ENCODE measurements at regions not wholly inside any gene's neighbourhood (a gene's known extent, or its start where the extent isn't known, plus 50 kb on each side); places are given as distances from the start of the nearest gene placed in this dataset.
"Not testable (repeated sequence)": the region's sequence is repeated elsewhere in the genome, so short reads cannot be mapped to it uniquely, and the experiment has no call there.

DNA sequence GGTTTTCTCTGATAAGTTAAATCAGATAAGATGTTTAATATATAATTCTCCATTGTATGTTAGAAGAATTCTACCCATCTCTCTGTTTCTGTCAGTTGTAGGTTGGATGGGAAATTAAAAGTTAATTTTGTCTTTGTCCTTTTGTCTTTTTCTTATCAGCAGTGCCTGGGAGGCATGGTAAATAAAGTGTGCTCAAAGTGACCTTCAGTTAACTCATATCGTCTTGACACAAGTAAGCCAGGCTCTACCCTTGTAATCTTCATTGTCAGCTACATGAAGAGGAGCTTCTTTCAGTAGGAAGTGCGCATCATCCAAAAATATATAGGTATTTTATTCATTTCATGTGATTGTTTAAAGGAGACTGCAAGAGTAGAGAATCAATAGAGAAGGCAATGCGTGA, 138.9 kb upstream of the NRIP1 start:
- DNase-seq (ENCODE audit: low read depth, low spot score): no peak

DNA sequence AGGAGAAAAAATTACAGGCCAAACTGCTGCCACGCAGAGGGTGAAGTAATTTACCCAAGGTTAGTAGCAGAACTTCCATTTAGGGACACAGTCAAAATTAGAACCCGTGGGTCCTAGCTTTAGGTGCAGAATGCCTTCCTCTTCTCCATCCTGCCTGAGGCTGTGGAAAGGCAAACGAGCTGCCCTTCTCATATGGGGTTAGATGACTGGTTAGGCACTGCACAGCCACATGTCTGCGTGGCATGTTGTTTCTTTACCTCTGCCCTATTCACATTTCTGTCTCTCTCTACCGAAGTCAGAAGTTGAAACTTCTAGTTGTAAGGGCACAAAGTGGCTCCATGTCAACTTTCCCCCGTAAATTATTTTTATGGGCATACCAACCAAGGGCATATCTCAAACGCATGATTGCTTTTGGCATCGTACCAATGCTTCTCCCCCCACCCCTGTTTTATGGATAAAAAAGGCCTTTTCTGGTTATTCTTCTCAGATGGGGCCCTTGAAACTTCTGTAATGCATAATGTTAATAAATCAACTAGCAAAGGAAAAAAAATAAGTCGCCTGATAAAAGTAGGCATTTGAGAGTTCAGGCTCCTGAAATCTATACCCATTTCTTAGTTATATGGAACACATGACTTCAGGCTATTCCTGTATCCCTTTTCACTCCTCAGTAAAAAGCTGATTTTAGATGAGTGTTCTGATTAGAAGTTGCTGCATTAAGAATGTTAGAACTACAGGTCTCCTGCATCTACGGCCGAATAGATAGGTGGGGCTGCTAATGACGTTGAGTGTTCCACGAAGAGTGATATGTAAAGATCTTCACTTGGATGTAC, 139.6 kb upstream of the NRIP1 start:
- no peak for DNase-seq (ENCODE audit: low read depth, low spot score)

DNA sequence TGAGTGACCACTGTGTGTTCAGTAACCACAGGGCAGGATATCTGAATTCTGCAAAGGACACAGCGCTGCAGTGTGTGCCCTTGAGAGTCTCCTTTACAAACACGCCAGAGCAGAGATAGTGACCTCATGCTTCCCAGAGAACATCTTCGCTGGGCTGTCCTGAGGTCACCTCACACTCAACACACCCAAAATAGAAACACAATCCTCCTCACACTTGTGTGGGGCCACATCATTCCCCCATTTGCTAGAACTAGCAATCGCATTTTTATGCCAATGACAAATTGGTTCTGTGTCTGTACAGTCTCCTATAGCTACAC, 140.1 kb upstream of the NRIP1 start:
- no peak for DNase-seq (ENCODE audit: low read depth, low spot score)

DNA sequence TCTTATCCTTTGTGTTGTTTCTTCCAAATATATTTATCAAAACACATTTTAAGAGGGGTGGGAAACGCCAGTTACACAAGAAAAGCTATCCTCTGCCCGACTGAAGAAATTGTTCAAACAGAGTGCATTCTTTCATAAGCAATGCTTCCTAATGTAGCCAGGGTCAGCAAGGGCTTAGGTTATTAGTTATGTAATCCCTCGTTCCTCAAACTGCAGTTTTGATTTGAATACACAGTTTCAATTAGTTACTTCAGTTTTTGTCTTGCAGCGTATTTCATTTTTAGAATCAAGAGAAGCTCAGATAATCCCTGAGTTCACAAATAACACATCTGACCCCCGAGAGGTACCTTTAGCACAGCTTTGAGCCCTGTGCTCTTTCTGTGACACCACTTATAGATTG, 141.7 kb upstream of the NRIP1 start:
- DNase-seq (ENCODE audit: low read depth, low spot score): no peak

DNA sequence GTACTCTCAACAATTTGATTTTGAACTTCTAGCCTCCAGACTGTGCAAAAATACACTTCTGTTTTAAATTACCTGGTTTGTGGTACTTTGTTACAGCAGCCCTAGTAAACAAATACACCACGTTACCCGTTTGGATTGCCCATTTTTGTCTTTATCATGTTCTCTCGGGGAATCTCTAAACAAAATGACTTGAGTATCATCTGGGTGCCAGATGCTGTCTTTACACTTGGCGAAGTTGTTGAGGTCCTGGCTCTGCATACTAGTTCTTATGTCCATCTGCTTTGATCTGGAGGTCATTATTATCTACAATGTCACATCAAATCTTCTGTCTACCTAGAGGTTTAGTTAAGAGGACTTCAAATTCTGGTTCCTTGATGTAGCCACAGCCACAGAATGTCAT, 142.4 kb upstream of the NRIP1 start:
- DNase-seq (ENCODE audit: low read depth, low spot score): no peak

DNA sequence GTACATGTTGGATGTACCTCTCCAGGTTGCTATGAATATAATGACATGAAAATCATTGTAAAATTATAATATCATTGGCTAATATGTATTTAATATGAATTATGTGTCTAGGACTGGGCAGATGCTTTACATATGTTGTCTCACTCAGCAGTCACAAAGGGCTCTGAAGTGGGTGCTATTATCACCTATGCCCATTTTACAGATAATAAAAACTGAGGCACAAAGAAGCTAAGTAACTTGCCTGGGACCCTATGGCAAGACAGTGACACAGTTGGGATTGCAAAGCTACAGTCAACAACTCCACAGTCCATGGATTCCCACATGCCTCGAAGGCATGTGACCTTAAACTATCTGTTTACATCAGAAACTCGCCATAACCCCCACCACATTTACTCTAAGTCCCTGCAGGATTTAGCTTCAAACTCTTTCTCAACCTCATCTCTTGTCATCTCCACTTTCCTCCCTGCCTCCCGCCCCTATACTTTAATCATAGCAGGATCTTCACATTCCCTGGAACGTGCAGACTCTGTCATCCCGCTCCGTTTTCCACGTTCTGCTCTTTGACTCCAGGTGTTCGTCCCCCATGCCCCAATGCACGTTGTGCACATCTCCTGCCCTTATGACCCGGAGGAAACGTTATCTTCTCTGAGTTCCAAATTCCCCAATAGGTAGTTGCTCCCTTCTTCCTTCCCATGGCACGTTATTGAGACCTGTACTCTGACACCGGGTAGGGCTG, 143.0 kb upstream of the NRIP1 start:
- DNase-seq (ENCODE audit: low read depth, low spot score): no peak

DNA sequence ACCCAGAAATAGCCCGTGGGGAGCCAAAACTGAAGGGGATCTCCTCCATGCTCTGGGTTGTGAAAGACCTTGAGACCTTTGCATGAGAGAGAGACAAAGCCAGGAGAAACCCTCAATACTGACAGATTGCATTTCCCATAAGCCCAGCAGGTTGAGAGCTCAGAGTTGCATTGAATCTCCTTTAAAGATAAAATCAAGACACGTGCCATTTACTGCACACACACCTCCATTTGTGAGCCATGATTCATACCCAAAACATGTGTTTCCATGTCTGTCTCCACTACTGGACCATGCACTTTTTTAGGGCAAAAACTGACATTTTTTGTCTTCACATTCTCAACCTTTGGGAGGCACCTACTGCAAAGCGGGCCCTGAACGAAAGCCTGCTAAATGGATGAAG, 144.0 kb upstream of the NRIP1 start:
- DNase-seq (ENCODE audit: low read depth, low spot score): no peak

DNA sequence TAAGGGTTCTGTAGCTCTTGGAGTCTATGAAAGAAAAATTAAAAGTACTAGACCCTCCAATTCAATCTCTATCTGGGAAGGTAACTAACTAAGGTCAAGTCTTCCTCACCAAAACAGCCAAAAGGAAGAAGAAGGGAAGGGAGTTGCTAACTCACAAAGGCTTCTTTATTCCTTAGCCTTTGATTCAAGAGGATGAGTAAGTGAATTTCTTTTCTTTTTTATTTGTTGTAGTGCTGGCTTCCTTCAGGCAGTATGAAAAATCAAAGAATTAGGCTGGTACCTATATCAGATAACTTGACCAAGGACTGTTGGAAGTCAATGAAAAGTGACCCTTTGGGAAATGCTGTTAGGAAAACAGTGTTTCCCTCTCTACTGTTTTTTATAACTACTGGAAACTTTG, 144.4 kb upstream of the NRIP1 start:
- DNase-seq (ENCODE audit: low read depth, low spot score): no peak

DNA sequence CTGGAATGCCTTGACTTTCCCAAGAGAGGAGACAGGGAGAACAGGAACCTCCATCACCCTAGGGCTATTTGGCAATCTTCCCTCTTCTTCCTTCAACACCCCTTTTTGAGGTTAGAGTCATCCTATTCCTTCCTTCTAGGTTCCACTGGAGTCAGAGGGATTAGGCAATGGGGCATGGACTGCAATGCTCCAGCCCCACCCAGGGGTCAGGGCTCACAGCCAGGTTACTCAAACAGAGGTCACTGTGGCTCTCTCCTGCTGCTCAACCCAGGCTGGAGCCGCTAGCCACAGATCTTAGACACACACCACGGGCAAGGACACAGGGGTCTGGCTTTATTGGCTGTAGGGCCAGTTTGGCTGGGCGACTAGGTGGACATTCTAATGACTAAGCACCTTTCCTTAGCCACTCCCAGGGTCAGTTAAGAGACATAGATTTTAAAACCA, 145.5 kb upstream of the NRIP1 start:
- DNase-seq (ENCODE audit: low read depth, low spot score): no peak

DNA sequence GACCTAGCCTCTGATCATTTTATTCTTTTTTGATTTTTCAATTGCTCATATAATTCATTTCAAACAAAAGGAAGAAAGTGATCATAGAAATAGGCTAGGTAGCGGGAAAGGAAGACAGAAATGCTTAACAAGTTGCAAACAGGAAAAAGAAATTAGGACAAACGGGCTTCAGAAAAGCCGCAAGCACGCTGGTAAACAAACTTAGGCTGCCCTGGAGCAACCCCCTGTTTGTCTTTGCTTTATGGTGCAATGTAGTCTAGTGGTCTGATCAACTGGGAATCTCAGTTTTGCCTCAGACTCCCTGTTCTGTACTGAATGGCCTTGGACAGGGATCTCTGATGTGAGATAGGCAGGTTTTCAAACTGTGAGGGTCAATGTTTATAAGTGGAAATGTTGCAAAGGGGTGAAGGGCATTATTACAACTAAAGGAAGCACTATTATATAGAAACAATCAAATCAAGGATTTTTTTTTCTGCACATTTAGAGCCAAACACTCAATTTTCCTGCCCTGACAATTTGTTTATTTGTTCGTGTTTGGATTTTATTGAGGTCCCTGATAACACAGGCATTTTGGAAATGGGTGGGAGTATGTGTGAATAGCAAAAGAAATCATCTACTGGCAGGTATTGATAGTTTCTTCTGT, 146.8 kb upstream of the NRIP1 start:
- DNase-seq (ENCODE audit: low read depth, low spot score): no peak

DNA sequence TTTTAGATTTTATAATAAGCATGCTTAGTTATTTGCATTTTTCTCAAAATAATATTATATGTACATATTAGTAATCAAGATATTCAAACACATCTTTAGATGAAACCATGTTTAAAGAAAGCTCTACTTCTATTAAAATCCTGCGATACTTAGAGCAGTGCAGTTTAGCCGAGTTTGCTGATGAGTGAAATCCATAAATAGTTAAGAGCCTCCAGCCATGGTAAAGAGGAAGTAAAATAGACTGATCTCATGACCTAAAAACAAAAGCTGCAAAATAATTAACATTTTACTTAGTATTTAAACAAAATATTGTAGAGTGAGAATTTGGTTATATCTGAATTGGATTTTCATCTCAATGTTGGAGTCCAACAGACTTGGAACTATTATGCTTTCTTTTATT, 147.4 kb upstream of the NRIP1 start:
- no peak for DNase-seq (ENCODE audit: low read depth, low spot score)

DNA sequence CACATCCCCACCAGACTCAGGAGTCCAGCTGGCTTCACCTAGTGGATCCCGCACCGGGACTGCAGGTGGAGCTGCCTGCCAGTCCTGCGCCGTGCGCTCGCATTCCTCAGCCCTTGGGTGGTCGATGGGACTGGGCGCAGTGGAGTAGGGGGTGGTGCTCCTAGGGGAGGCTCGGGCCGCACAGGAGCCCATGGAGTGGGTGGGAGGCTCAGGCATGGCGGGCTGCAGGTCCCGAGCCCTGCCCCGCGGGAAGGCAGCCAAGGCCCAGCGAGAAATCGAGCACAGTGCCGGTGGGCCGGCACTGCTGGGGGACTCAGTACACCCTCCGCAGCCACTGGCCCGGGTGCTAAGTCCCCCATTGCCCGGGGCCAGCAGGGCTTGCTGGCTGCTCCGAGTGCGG, 153.7 kb upstream of the NRIP1 start:
- DNase-seq (ENCODE audit: low read depth, low spot score): not testable (repeated sequence)

DNA sequence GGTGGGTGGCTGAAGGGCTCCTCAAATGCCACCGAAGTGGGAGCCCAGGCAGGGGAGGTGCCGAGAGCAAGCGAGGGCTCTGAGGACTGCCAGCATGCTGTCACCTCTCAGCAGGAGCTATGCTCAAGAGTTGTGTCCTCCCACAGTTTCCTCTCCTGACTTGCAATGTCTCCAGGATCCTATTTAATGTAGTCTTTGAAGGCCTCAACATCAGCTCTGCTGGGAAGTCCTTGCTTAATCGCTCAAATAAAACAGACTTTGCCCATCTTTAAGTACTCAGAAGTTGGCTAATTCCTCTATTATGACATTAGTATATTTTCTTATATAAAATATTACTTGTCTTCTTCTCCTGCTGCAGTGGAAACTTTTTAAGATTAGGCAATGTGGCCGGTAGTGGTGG, 154.2 kb upstream of the NRIP1 start:
- DNase-seq (ENCODE audit: low read depth, low spot score): no peak

DNA sequence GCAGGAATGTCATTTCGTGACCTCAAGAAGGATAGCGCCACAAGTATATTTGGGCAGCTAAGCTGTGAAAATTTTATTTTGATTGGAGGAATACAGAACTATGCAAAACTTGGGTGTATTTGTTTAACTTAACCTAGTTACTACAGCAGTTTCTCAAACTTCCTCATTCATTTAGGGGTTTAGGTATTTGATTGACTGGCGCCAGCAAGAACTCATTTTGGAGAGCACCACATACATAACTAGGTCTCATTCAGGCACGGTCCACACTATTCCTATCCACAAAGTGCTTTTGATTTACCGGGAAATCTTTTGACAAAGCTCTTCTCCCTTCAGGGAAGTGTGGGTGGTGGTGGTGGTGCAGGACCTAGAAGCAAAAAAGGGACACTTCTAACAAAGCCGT, 155.1 kb upstream of the NRIP1 start:
- no peak for DNase-seq (ENCODE audit: low read depth, low spot score)

DNA sequence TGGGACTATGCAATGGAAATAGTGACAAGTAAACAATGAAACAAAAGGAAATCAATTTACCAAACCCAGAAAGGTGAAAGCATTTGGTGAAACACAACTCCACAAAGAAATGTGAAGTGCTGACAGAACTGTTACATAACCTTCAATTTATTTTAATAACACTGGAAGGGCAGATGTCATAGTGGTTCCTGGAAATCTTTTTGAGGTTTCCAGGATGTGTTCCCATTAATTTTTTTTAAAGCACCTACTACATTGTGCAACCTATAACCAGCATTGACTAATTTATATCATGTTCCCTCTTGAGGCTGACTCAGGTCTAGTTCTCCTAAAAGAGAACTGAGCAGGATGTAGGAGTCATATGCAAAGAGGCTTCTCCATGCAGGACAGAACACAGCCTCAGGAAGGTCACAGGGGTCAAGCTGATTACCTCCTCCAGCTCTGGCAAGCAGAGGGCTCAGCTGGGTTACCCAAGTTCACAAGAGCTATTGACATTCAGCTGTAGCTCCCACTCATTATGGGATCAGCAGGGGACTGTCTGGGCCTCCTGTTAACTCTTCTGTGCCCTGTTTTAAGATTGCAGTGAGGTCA, 157.1 kb upstream of the NRIP1 start:
- no peak for DNase-seq (ENCODE audit: low read depth, low spot score)

DNA sequence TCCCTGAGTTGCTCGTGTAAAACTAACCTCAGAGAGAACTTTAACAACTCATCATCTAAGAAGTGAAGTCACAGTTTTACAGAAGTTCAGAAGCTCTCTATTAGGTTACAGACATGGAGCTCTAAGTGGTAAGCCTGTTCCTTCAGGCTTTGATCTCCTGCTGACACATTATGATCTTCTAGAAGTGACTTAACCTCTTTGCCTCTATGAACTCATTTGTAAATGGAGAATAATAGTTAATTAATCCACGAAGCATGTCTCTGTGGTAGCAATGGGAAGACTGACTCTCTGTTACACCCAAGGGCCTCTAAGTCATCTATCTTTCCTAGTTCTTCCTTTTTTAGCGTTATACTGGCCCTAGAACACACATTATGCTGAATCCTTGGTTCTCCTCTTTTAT, 157.9 kb upstream of the NRIP1 start:
- DNase-seq (ENCODE audit: low read depth, low spot score): no peak

DNA sequence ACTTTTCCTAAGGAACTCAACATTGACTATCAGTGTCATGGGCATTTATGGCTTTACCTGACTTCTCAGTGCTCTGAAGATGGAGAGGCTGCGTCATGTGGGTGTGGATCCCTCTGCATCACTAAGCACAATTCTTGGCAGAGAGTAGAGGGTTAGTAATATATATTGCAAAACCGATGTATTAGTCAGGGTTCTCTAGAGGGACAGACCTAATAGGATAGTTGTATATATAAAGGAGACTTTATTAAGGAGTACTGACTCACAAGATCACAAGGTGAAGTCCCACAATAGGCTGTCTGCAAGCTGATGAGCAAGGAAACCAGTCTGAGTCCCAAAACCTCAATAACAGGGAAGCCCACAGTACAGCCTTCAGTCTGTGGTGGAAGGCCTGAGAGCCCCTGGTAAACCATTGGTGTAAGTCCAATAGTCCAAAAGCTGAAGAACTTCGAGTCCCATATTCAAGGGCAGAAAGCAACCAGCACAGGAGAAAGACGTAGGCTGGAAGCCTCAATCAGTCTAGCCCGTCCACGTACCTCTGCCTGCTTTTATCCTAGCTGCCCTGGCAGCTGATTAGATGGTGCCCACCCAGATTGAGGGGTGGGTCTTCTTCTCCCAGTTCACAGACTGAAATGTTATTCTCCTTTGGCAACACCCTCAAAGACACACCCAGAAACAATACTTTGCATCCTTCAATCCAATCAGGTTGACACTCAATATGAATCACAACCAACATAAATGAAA, 159.7 kb upstream of the NRIP1 start:
- no peak for DNase-seq (ENCODE audit: low read depth, low spot score)

DNA sequence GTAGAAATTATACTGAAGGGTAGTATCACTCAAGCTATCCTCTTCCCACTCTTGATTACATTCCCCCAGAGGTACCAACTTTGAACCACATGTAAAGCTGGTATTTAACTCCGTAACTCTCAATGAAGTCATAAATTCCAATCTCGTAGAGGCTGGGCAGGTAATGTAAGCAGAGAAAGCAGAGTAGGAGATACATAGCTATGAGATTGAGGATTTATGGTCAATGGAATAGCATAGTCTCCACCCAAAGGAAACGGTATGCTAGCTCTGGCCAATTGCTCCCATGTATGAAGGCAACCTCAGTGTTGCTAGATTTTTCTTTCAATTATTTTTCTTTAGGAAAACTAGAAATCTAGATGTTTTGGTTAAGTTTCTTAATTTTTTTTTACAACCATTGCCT, 163.1 kb upstream of the NRIP1 start:
- DNase-seq (ENCODE audit: low read depth, low spot score): no peak

DNA sequence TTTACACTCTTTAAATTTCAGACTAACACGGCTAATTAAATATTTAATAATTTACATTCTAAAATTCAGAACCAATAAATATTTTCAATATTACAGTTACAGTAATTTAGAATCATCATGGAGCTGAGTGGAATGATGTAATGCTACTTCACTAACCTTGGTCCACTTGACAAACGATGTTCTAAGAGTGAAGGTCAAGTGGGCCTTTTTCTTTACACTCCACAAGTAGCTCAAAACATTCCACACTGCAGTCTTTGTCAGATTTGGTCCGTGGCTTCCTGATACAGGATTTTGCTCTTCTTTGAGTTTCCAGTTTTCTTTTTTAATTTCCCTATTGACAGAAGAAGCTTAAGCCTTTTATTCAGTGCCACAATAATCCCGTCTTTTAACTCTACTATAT, 164.6 kb upstream of the NRIP1 start:
- no peak for DNase-seq (ENCODE audit: low read depth, low spot score)

DNA sequence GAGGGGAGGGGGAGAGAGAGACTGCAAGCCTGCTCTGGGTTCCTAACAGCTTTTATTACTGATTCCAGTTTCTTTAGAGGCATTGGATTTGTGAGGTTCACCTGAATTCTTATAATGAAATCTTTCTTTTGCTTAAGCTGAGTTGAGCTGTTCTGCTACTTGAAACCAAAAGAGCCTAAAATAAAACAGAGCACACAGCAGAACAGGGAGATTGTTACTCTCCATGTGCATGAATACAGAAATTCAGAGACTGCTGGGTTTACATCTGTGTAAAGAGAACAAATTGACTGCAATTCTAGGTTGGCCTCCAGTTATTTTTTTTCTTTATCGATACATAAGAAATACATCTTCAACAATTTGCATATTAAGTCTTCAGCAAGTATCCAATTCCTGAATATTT, 168.8 kb upstream of the NRIP1 start:
- no peak for DNase-seq (ENCODE audit: low read depth, low spot score)

DNA sequence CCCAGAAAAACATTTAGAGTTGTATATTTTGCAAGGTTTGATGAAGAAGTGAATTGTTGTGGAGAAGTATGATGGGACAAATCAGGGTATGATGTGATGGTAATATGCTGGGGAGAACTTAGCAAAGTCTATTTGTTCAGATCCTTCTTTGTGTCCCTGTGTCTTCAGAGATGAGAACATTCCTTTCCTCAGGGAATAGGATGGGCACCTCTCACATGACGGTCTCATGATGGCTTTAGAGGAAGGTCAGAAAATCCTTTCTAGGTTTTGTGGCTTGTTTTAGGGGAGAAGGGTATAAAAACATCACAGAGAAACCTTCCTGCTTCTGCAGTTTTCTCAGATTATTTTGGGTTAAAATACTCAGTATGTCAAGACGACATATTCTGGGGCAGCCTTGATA, 171.3 kb upstream of the NRIP1 start:
- no peak for DNase-seq (ENCODE audit: low read depth, low spot score)

DNA sequence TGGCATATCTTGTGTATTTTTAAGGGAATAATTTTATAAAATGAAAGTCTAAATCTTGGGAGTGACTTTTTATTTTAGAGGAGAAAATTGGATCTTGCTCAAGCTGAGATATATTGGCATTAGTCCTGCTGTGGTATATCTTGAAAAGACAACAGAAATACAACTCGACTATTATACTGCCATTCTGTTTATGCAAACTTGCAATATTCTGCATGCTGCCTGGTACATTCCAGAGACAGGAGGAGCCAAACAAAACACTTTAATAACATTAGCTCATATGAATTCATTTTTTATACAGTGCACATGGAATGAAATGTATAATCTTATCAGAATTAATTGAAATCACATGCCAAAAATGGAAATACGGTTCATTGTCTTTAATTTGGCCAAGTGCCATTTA, 176.0 kb upstream of the NRIP1 start:
- DNase-seq (ENCODE audit: low read depth, low spot score): no peak
